ENCODE measurements at regions not wholly inside any gene's neighbourhood (a gene's known extent, or its start where the extent isn't known, plus 50 kb on each side); places are given as distances from the start of the nearest gene placed in this dataset.
"Not testable (repeated sequence)": the region's sequence is repeated elsewhere in the genome, so short reads cannot be mapped to it uniquely, and the experiment has no call there.

GRCh38 chr4:167858127-167858526 lies 234.2 kb upstream of the ANXA10 start:
- DNase-seq, result not testable (repeated sequence)

- no peak for DNase-seq
Measured at GRCh38 chr4:167867191-167867590, 225.1 kb upstream of the ANXA10 start.

GRCh38 chr4:167868163-167868562 lies 224.2 kb upstream of the ANXA10 start:
- DNase-seq, result no peak

GRCh38 chr4:167873496-167873895 lies 218.8 kb upstream of the ANXA10 start:
- DNase-seq, result no peak

- not testable (repeated sequence) for DNase-seq
Measured at GRCh38 chr4:167876091-167876490, 216.2 kb upstream of the ANXA10 start.

GRCh38 chr4:167877826-167878225 lies 214.5 kb upstream of the ANXA10 start:
- not testable (repeated sequence) for DNase-seq

- no peak for DNase-seq
Measured at GRCh38 chr4:167883266-167883665, 209.1 kb upstream of the ANXA10 start.

- no peak for DNase-seq
Measured at GRCh38 chr4:167885071-167885470, 207.3 kb upstream of the ANXA10 start.

GRCh38 chr4:167885872-167886271 lies 206.5 kb upstream of the ANXA10 start:
- no peak for DNase-seq

- DNase-seq, result no peak
Measured at GRCh38 chr4:167887726-167888125, 204.6 kb upstream of the ANXA10 start.

GRCh38 chr4:167890226-167890625 lies 202.1 kb upstream of the ANXA10 start:
- no peak for DNase-seq

GRCh38 chr4:167893531-167893930 lies 198.8 kb upstream of the ANXA10 start:
- DNase-seq, result no peak

- DNase-seq, result not testable (repeated sequence)
Measured at GRCh38 chr4:167896260-167896659, 196.1 kb upstream of the ANXA10 start.

GRCh38 chr4:167897116-167897515 lies 195.2 kb upstream of the ANXA10 start:
- DNase-seq, result no peak

GRCh38 chr4:167903291-167903721 lies 189.0 kb upstream of the ANXA10 start:
- DNase-seq, result no peak

- no peak for DNase-seq
Measured at GRCh38 chr4:167906851-167907250, 185.5 kb upstream of the ANXA10 start.

GRCh38 chr4:167908816-167909215 lies 183.5 kb upstream of the ANXA10 start:
- no peak for DNase-seq

- DNase-seq, result not testable (repeated sequence)
Measured at GRCh38 chr4:167912535-167912934, 179.8 kb upstream of the ANXA10 start.

GRCh38 chr4:167918077-167918476 lies 174.3 kb upstream of the ANXA10 start:
- DNase-seq, result no peak

GRCh38 chr4:167930166-167930565 lies 162.2 kb upstream of the ANXA10 start:
- DNase-seq, result no peak

- DNase-seq, result no peak
Measured at GRCh38 chr4:167934216-167934615, 158.1 kb upstream of the ANXA10 start.

- DNase-seq, result no peak
Measured at GRCh38 chr4:167939863-167940616, 152.3 kb upstream of the ANXA10 start.

- no peak for DNase-seq
Measured at GRCh38 chr4:167943872-167944505, 148.3 kb upstream of the ANXA10 start.

GRCh38 chr4:167944721-167945120 lies 147.6 kb upstream of the ANXA10 start:
- no peak for DNase-seq

GRCh38 chr4:167955006-167955405 lies 137.3 kb upstream of the ANXA10 start:
- no peak for DNase-seq
